HG03135 (cell line): ENCODE measurements at regions not wholly inside any gene's neighbourhood (a gene's known extent, or its start where the extent isn't known, plus 50 kb on each side); places are given as distances from the start of the nearest gene placed in this dataset.
"Not testable (repeated sequence)": the region's sequence is repeated elsewhere in the genome, so short reads cannot be mapped to it uniquely, and the experiment has no call there.

ENCODE experiments used
- ATAC-seq: cut with Tn5 transposase; IDR thresholded peaks from one replicate; pipeline ENCODE4 v1.9.1; 2021; ENCODE audit warnings: mild to moderate bottlenecking, moderate library complexity; ENCODE audit not compliant: unreplicated experiment

DNA sequence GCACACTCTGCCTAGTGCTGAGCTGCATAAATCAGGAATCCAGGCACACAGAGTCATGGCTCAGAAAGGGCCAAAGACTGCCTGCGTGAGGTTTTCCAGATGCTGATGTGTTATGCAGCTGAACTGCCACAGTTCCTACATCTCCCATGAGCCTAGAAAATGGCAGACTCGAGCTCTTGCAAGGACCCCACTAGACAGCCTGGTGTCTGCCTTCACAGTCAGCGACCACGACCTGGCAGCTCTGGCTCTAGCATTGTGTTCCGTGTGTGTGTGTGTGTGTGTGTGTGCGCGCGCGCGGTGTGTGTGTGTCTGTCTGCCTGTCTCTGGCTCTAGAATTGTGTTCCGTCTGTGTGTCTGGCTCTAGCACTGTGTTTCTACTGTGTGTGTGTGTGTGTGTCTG, 203.6 kb upstream of the AGTR2 start:
- ATAC-seq = no peak

DNA sequence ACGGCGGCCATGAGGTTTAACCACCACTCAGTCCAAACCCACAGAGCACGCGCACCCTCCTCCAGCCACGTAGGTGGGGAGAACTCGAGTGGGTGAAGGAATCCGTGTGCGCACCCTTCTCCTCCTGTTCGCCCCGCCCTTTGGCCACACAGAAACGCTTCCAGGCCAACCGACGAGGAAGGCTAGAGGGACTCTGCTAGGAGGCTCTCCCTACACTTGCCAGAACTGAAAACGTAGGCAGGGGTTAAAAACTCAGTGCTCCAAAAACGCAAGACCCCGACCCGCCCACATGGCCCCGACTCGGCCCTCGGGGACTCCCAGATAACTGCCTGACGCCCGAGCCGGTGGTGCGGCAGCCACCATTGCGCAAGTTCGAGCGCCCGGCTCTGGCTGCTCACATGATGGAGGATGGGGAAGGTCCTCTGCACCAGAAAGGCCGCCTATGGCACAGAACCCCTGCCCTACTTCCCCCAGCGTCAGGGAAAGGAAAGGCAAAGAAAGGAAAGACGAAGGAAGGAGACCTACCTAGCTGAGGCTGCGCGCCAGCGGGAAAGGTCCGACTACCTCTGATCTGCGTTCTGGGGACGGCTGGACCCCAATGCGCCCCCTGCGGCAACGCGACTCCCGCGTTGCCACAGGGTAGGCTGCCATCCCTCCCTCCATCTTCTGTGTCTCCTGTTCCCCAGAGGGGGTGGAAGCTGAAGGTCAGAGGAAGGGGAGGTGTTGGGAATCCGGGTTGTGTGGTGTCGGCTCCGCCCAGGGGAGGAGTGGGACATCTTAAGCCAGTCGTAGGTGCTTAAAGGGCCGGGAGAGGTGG, 201.9 kb upstream of the AGTR2 start:
- peak; percentile 67 for ATAC-seq

DNA sequence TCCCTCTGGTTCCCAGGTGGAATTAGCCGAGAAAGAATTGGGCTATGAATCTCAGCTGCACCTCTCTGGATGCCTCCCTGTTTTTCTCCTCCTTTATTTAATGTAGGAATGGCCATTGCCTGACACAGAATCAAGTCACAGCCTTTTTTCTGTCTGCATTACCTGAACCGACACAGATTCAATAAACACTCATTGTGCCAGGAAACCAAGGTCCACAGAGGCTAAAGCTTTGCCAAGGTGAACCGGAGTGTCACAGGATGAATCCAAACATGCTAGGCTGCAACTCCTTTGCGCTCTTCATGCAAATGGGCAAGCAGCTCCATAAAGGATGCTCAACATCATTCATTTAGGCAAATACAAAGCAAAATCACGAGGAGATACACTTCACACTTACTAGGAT, 199.8 kb upstream of the AGTR2 start:
- ATAC-seq = no peak

DNA sequence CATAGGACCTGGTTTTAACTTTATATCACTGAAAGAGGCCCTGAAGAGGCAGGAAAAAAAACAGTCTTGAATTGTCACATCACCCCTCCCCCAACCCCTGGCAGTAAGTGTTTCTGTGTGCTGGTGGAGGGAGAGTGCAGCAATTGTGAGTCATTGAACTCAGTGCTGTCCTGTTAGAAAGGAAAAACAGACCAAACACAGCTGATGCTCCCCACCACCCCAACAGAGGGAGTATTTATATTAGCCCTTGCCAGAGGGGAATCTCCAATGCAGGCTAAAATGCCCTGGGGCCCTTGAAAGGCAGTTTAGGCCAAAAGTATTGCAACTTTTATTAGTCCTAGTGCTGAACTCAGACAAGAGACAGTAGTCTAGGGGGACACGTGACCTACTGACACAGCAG, 197.8 kb upstream of the AGTR2 start:
- no peak for ATAC-seq

DNA sequence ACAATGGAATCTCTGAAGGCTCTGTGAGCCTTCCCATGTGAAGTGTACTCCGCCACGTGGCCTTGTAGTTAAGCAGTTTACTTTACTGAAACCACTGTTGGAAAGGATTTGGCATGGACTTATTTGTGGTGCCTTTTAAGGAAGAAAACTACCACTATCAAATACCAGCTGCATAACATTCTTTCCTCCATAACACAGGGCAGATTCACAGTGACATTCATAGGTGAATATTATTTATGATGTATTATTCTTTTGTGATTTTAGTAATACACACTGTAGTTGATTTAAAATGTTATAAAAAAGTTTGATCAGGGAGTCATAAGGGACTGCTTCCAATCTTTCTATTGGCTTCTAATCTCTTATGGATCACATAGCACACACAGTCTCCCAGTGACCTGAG, 192.5 kb upstream of the AGTR2 start:
- no peak for ATAC-seq

DNA sequence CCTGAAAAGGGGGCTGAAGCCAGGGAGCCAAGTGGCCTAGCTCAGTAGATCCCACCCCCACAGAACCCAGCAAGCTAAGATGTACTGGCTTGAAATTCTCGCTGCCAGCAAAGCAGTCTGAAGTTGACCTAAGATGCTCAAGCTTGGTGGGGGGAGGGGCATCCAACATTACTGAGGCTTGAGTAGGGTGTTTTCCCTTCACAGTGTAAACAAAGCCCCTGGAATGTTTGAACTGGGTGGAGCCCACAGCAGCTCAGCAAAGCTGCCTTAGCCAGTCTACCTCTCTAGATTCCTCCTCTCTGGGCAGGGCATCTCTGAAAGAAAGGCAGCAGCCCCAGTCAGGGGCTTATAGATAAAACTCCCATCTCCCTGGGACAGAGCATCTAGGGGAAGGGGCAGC, 187.4 kb upstream of the AGTR2 start:
- ATAC-seq = not testable (repeated sequence)

DNA sequence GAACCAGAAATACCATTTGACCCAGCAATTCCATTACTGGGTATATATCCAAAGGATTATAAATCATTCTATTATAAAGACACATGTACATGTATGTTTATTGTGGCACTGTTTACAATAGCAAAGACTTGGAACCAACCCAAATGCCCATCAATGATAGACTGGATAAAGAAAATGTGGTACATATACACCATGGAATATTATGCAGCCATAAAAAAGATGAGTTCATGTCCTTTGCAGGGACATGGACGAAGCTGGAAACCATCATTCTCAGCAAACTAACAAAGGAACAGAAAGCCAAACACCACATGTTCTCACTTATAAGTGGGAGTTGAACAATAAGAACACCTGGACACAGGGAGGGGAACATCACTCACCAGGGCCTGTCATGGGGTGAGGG, 183.1 kb upstream of the AGTR2 start:
- not testable (repeated sequence) for ATAC-seq

DNA sequence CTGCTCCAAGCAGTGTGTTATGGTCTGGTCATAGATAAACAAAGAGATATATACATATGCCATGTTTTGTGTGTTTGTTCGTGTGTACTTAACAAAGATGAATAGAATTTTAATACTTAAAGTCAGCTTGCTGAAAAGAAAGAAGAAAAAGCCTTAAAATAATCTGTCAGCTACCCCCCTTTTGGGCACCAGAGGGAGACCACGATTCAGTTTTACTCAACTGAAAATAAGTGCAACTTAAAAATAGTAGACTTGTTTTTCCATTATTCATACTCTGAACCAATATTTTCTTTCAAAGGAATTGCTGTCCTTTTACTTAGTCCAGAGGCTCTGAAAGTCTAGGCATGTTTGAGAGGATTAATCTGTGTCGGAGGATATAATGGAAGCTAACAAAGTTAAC, 181.7 kb upstream of the AGTR2 start:
- no peak for ATAC-seq

DNA sequence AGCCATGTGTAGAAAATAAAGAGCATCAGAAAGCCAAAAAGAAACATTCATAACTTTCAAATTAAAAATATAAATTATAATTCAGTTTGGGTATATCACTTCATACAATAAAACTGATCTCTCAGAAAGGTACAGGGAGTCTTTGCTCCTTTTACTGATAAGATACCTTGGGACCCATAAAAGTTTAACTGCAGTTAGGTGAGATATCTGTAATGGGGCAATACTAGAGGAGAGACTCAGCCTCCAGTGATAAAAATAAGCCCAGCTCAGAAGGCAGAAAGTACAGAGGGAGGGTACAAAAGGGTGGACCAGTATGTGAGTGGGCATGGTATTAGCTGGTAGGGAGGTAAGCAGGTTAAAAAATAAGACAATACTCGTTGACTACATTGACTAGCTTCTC, 180.9 kb upstream of the AGTR2 start:
- ATAC-seq = no peak

DNA sequence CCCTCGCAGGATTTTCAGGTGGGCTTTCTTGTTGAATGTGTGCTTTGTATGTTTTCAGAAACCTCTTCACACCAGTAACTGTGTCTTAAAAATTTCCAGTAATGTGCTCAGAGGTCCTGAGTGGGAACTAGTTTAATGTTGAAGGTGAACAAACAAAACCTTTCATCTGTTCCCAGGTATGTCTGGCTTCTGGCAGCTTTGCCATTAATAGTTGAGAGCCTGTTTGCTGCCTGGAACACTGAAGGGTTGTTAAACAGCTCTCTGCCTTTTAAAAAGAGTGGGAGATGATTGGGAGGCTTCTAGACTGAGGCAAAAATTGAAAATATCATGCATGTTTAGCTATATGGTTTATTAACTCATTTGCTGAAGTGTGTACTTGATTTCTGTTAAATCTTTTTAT, 161.2 kb upstream of the AGTR2 start:
- peak; percentile 6 for ATAC-seq

DNA sequence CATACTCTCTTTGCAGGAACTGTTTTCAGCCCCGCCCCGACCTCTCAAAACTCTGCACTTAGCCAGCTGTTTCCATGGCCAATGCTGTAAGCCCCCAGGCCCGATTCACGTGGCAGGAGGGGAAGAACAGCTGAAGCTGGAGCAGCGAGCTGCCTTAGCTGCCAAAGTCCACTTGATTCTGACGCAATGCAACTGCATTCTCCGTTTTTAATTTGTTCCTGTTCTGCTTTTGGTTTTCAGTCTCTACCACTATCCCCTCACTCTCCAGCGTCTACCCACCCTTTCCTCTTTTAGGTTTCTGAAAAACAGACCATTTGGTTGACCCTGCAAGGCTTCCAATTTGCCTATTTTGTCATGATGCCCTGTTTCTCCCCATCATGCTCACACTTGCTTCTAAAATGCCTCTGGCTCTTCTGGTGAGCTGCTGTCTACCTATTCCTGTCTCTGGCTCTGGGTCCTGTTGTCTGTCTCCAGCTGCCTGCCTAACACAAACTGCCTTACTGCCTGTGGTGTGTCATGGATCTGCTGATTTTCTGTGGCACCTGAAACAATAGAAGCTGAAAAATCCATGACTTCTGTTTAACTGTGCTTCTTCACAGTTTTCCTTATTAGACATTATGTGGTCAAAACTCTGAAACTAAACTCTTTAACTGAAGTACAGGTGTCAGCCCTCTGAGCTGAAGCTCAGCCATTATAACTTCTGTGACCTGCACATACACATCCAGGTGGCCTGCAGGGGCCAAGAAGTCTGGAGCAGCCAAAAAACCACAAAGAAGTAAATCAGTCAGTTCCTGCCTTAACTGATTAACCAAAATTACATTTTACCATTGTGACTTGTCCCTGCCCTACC, 160.5 kb upstream of the AGTR2 start:
- peak; percentile 85 for ATAC-seq

DNA sequence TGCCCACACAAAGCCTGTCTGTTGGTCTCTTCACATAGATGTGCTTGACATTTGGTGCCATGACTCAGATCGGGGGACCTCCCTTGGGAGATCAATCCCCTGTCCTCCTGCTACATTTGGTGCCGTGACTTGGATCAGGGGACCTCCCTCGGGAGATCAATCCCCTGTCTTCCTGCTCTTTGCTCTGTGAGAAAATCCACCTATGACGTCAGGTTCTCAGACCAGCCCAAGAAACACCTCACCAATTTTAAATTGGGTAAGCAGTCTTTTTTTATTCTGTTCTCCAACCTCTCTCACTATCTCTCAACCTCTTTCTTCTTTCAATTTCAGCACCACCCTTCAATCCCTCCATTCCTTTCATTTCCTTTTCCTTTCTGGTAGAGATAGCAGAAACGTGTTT, 159.6 kb upstream of the AGTR2 start:
- no peak for ATAC-seq

DNA sequence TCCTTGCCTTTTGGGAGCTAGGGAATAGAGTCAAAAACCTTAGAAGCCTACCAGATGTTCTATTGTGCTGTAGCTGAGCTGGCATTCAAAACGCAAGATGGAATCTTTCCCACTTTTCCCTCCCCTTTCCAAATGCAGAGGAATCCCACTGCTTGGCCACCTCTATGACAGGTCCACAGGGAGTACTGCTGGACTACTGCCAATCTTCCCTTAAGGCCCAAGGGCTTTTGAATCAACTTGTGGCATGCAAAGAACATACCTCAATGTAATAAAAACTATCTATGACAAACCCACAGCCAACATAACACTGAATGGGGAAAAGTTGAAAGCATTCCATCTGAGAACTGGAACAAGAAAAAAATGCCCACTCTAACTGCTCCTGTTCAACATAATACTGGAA, 139.2 kb upstream of the AGTR2 start:
- no peak for ATAC-seq
